ENCODE measurements at regions not wholly inside any gene's neighbourhood (a gene's known extent, or its start where the extent isn't known, plus 50 kb on each side); places are given as distances from the start of the nearest gene placed in this dataset.
"Not testable (repeated sequence)": the region's sequence is repeated elsewhere in the genome, so short reads cannot be mapped to it uniquely, and the experiment has no call there.

DNA sequence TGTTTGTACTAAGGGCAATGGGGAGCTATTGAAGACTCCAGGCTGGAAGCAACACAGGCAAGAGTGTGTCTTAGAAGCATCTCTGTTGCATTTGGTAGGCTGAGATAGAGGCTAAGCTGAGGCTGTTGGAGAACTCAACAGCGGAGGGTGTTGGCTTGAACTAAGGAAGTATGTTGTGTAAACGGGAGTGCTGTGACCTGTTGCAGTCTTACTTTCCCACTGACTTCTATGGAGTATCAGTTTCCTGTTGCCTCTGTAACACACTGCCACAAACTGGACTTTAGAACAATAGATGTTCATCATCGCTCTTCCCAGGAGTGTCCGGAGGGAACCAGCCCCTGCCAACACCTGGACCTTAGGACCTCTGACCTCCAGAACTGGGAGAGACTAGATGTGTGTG, 181.8 kb downstream of the NPIPB11 start:
- TF ChIP-seq CTCF (IDR thresholded peaks at IDR 0.05; ENCODE audit: low read depth, low read length): not testable (repeated sequence)
- TF ChIP-seq, protein P1, sequence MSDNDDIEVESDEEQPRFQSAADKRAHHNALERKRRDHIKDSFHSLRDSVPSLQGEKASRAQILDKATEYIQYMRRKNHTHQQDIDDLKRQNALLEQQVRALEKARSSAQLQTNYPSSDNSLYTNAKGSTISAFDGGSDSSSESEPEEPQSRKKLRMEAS (IDR thresholded peaks at IDR 0.05; ENCODE audit: low read depth, low read length): not testable (repeated sequence)
